Vagina (tissue), 2 donors: ENCODE measurements at regions not wholly inside any gene's neighbourhood (a gene's known extent, or its start where the extent isn't known, plus 50 kb on each side); places are given as distances from the start of the nearest gene placed in this dataset.

Source experiments
- CTCF ChIP-seq, 3 experiments: fragments of 450-650 bp in 2 of 3; fragments of 200-600 bp in 1 of 3; sonication (generic) in 1 of 3; IDR thresholded peaks; one replicate each; pipeline ENCODE4 v1.5.1; 2017 to 2019; ENCODE audit warnings: antibody characterized with exemption in 3 of 3, mild to moderate bottlenecking in 2 of 3, moderate library complexity in 2 of 3
- POLR2A ChIP-seq, 2 donors: fragments of 450-650 bp; IDR thresholded peaks; one replicate each; pipeline ENCODE4 v1.6.1; 2017; ENCODE audit warnings: antibody characterized with exemption in 2 of 2, mild to moderate bottlenecking in 2 of 2, moderate library complexity in 2 of 2
- POLR2AphosphoS5 ChIP-seq, 2 donors: sonication (generic); formaldehyde crosslinking; IDR thresholded peaks; one replicate each; pipeline ENCODE4 v1.9.0; 2017; ENCODE audit warnings: antibody characterized with exemption in 2 of 2, mild to moderate bottlenecking in 2 of 2, low read depth in 1 of 2; ENCODE audit not compliant: insufficient read depth in 1 of 2

- no peak for TF ChIP-seq CTCF (IDR thresholded peaks at IDR 0.05)
- TF ChIP-seq POLR2A (IDR thresholded peaks at IDR 0.05): no peak
- TF ChIP-seq POLR2AphosphoS5 (IDR thresholded peaks at IDR 0.05; ENCODE audit: insufficient read depth in 1 of 2, low read depth in 1 of 2): no peak
These were observed 58.3 kb downstream of the PDHA2 start for GRCh38 chr4:95898226-95898625.
